Suprapubic skin (tissue), 4 donors: ENCODE measurements at regions not wholly inside any gene's neighbourhood (a gene's known extent, or its start where the extent isn't known, plus 50 kb on each side); places are given as distances from the start of the nearest gene placed in this dataset.

Experiments used
- DNase-seq, 2 donors: peaks; one replicate each; pipeline ENCODE4 v3.0.0-alpha.2; 2019; ENCODE audit warnings: low spot score in 2 of 2
- H3K27ac ChIP-seq: fragments of 200-600 bp; sonication (generic); one replicate; pipeline ENCODE4 v1.5.1; 2019
- H3K27me3 ChIP-seq: fragments of 200-600 bp; sonication (generic); one replicate; pipeline ENCODE4 v1.5.1; 2019
- H3K36me3 ChIP-seq: fragments of 200-600 bp; sonication (generic); one replicate; pipeline ENCODE4 v1.5.1; 2019
- H3K4me1 ChIP-seq: fragments of 200-600 bp; sonication (generic); one replicate; pipeline ENCODE4 v1.5.1; 2019
- H3K4me3 ChIP-seq: fragments of 200-600 bp; sonication (generic); one replicate; pipeline ENCODE4 v1.5.1; 2019; ENCODE audit warnings: mild to moderate bottlenecking
- H3K9me3 ChIP-seq: fragments of 200-600 bp; sonication (generic); one replicate; pipeline ENCODE4 v1.5.1; 2019
- EP300 ChIP-seq: sonication (generic); formaldehyde crosslinking; IDR thresholded peaks from one replicate; pipeline ENCODE4 v1.6.1; 2017; ENCODE audit warnings: antibody characterized with exemption
- POLR2A ChIP-seq, 2 donors: fragments of 450-650 bp; IDR thresholded peaks; one replicate each; pipeline ENCODE4 v1.6.1; 2017; ENCODE audit warnings: antibody characterized with exemption in 2 of 2, mild to moderate bottlenecking in 2 of 2, moderate library complexity in 2 of 2
- POLR2AphosphoS5 ChIP-seq, 3 donors: sonication (generic); formaldehyde crosslinking; IDR thresholded peaks; one replicate each; pipeline ENCODE4 v1.6.1; 2017; ENCODE audit warnings: antibody characterized with exemption in 3 of 3
- WGBS: methylation state at CpG from one replicate; pipeline ENCODE4 v1.1.5; 2018; 5-methylcytosine and 5-hydroxymethylcytosine counted together
- TF ChIP-seq, protein P1 (sequence below), 2 donors: fragments of 200-600 bp in 1 of 2; fragments of 450-650 bp in 1 of 2; sonication (generic) in 1 of 2; IDR thresholded peaks; one replicate each; pipeline ENCODE4 v1.5.1; 2016 to 2019; ENCODE audit warnings: antibody characterized with exemption in 2 of 2, mild to moderate bottlenecking in 1 of 2, moderate library complexity in 1 of 2

DNA sequence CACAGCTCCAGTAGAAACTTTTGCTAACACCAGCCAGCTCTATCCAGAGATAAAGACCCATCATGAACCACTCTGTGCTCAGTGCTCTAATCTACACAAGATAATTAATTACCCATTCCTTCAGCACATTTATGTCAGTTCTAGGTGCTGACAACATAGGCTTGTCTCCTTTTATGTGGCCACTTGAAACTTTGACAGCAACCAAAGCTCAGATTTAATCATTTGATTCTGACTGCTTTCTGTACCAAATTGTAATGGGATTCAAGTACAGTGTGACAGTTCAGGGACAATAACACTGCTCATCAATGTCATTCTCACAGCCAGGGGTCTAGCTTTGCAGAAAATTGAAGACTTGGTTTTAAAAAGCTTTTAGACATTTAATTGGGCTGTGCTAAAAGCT lies 266.6 kb downstream of the KCTD12 start:
- DNase-seq, result no peak
- no peak overlapping the region for H3K27ac ChIP-seq

DNA sequence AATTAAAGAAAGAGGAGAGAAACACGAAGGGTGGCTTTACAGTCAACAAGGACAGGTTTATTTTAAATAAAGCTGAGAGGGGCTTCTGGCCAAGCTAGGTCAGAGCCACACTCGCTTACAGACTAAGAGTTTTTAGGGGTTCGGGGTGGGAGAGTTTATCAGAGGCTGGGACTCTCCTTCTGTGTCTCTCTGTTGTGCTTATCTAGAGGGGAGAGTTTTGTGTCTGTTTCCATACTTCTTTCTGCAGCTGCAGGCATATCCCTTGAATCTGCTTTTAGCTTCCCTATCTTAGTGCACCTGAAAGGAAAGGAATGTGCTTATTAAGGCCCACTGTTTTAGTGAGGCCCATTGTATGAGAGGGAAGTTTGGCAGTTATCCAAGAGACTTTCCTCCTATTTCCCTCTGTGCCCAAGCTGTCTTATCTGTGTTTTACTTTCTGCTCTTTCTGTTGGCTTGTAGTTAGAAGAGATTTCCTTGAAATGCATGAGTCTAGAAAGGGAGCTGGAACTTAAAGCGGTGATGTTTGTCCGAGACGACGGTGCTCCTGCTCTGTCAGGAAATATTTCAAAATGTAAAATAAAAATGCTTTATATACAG lies 275.3 kb downstream of the KCTD12 start:
- 85% methylated on average over 7 of the region's 7 CpGs for WGBS
- Histone ChIP-seq H3K27me3 (no peaks in the 10 kb centered on the region), H3K9me3 (no peaks in the 10 kb centered on the region), H3K4me1 (no peaks in the 10 kb centered on the region), H3K27ac (no peak overlapping the region), H3K36me3 (no peaks in the 10 kb centered on the region), H3K4me3 (no peak overlapping the region)
- DNase-seq, result no peak
- TF ChIP-seq POLR2A (IDR thresholded peaks at IDR 0.05) (no peak), EP300 (no peak), POLR2AphosphoS5 (IDR thresholded peaks at IDR 0.05) (no peak)
- TF ChIP-seq, protein P1, sequence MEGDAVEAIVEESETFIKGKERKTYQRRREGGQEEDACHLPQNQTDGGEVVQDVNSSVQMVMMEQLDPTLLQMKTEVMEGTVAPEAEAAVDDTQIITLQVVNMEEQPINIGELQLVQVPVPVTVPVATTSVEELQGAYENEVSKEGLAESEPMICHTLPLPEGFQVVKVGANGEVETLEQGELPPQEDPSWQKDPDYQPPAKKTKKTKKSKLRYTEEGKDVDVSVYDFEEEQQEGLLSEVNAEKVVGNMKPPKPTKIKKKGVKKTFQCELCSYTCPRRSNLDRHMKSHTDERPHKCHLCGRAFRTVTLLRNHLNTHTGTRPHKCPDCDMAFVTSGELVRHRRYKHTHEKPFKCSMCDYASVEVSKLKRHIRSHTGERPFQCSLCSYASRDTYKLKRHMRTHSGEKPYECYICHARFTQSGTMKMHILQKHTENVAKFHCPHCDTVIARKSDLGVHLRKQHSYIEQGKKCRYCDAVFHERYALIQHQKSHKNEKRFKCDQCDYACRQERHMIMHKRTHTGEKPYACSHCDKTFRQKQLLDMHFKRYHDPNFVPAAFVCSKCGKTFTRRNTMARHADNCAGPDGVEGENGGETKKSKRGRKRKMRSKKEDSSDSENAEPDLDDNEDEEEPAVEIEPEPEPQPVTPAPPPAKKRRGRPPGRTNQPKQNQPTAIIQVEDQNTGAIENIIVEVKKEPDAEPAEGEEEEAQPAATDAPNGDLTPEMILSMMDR (IDR thresholded peaks at IDR 0.05), result no peak

More for the DNA sequence above, 266.6 kb downstream of the KCTD12 start:
- no peaks in the 10 kb centered on the region for H3K27me3 ChIP-seq
- H3K36me3 ChIP-seq, result no peaks in the 10 kb centered on the region
- TF ChIP-seq EP300 (no peak), POLR2A (IDR thresholded peaks at IDR 0.05) (no peak), POLR2AphosphoS5 (IDR thresholded peaks at IDR 0.05) (no peak)
- TF ChIP-seq, protein P1 (IDR thresholded peaks at IDR 0.05), result no peak
- H3K4me1 ChIP-seq, result peaks cover 7% of the 10 kb centered on the region
- no peak overlapping the region for H3K4me3 ChIP-seq
- no peaks in the 10 kb centered on the region for H3K9me3 ChIP-seq

DNA sequence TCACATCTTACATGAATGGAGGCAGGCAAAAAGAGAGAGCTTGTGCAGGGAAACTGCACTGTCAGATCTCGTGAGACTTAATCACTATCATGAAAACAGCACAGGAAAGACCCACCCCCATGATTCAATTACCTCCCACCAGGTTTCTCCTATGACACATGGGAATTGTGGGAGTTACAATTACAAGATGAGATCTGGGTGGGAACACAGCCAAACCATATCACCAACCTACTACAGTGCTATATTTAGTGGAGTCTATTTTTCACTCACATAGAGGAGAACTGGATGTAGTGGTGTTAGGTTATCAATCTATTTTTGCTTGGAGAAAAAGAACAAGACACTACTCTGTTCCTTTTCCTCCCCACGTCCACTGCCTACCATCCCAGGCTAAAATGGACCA lies 276.6 kb downstream of the KCTD12 start:
- DNase-seq, result no peak
- Histone ChIP-seq H3K27ac (no peak overlapping the region), H3K4me3 (no peak overlapping the region), H3K36me3 (no peaks in the 10 kb centered on the region), H3K27me3 (no peaks in the 10 kb centered on the region), H3K9me3 (no peaks in the 10 kb centered on the region), H3K4me1 (no peaks in the 10 kb centered on the region)
- TF ChIP-seq EP300, result no peak
- no peak for TF ChIP-seq POLR2AphosphoS5 (IDR thresholded peaks at IDR 0.05)
- TF ChIP-seq, protein P1 (IDR thresholded peaks at IDR 0.05), result no peak
- no peak for TF ChIP-seq POLR2A (IDR thresholded peaks at IDR 0.05)
- WGBS, result 93% methylated on average over 2 of the region's 2 CpGs

DNA sequence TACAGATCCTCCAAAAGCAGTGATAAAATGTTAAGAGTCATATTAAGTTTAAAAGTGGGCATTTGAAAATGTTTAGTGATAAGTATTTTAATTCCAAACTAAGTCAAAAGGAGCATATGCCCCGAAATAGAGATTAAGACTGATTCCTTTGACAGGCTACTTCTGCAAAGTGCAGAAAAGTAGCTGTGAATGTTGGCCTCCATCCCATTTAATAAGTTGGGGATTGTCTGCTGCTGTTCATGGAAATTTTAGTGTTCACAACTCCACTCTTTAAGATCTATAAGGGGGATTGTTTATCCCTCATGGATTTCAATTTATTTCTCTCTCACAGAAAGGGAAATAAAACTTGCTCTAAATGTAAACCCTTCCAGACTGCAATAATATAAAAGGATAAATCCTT lies 278.3 kb downstream of the KCTD12 start:
- Histone ChIP-seq H3K4me1 (no peaks in the 10 kb centered on the region), H3K27ac (no peak overlapping the region), H3K9me3 (no peaks in the 10 kb centered on the region), H3K4me3 (no peak overlapping the region), H3K36me3 (no peaks in the 10 kb centered on the region), H3K27me3 (no peaks in the 10 kb centered on the region)
- DNase-seq, result no peak
- WGBS, result 59% methylated on average over 1 of the region's 1 CpG
- no peak for TF ChIP-seq POLR2A (IDR thresholded peaks at IDR 0.05)
- TF ChIP-seq EP300, result no peak
- TF ChIP-seq, protein P1 (IDR thresholded peaks at IDR 0.05), result no peak
- TF ChIP-seq POLR2AphosphoS5 (IDR thresholded peaks at IDR 0.05), result no peak

DNA sequence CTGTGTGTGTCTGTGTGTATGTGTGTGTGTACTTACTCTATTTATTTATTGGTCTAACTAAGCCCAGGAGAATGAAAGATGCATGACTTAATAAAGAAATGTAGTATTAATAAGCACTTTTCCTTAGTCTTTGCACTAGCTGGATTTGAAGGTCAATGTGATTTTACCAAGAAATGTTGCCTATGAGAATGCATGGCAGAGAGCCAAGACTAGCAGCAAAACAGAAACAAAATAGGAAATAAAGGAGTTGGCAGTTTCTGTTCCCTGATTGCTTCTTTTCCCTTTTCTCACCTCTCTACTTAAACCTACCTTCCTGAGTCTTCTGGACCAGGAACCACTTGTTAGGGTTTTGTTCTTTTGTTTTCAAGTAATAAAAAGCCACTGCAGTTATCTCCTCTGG lies 286.1 kb downstream of the KCTD12 start:
- Histone ChIP-seq H3K27me3 (no peaks in the 10 kb centered on the region), H3K27ac (no peak overlapping the region), H3K9me3 (no peaks in the 10 kb centered on the region), H3K4me3 (no peak overlapping the region), H3K36me3 (no peaks in the 10 kb centered on the region), H3K4me1 (peaks cover 4% of the 10 kb centered on the region)
- no peak for DNase-seq
- TF ChIP-seq POLR2A (IDR thresholded peaks at IDR 0.05), result no peak
- TF ChIP-seq, protein P1 (IDR thresholded peaks at IDR 0.05), result no peak
